Trophoblast cell (in vitro differentiated cells and primary cell): ENCODE measurements at regions not wholly inside any gene's neighbourhood (a gene's known extent, or its start where the extent isn't known, plus 50 kb on each side); places are given as distances from the start of the nearest gene placed in this dataset.

Experiments
- DNase-seq, 2 donors: peaks; one replicate each; pipeline ENCODE4 v3.0.0-alpha.2; 2016
- H2AFZ ChIP-seq: 2 replicates; pipeline ENCODE4 v1.6.1; 2013; ENCODE audit warnings: low read length, moderate library complexity, mild to moderate bottlenecking; ENCODE audit not compliant: insufficient read depth, poor library complexity
- H2AK5ac ChIP-seq: 2 replicates; pipeline ENCODE4 v1.6.1; 2013; ENCODE audit warnings: mild to moderate bottlenecking, low read length
- H2BK120ac ChIP-seq: 2 replicates; pipeline ENCODE4 v1.6.1; 2013; ENCODE audit warnings: low read length, mild to moderate bottlenecking, moderate library complexity; ENCODE audit not compliant: insufficient read depth, poor library complexity
- H2BK12ac ChIP-seq: 2 replicates; pipeline ENCODE4 v1.6.1; 2013; ENCODE audit warnings: mild to moderate bottlenecking, low read length, moderate library complexity
- H2BK5ac ChIP-seq: 2 replicates; pipeline ENCODE4 v1.6.1; 2013; ENCODE audit warnings: low read length, low read depth, moderate library complexity, mild to moderate bottlenecking; ENCODE audit not compliant: poor library complexity
- H3K14ac ChIP-seq: 2 replicates; pipeline ENCODE4 v1.6.1; 2013; ENCODE audit warnings: mild to moderate bottlenecking, low read length
- H3K18ac ChIP-seq: 2 replicates; pipeline ENCODE4 v1.6.1; 2013; ENCODE audit warnings: mild to moderate bottlenecking, low read length
- H3K23ac ChIP-seq: 2 replicates; pipeline ENCODE4 v1.6.1; 2013; ENCODE audit warnings: low read length
- H3K27ac ChIP-seq: 2 replicates; pipeline ENCODE4 v1.5.1; 2013; ENCODE audit warnings: low read depth, mild to moderate bottlenecking, inconsistent platforms, low read length, moderate library complexity
- H3K27me3 ChIP-seq: 2 replicates; pipeline ENCODE4 v1.6.1; 2013; ENCODE audit warnings: inconsistent platforms, mild to moderate bottlenecking, low read length, moderate library complexity; ENCODE audit not compliant: insufficient read depth
- H3K36me3 ChIP-seq, 2 experiments: 1 replicate in 1 of 2; 2 replicates in 1 of 2; pipeline ENCODE4 v1.6.1; 2013; ENCODE audit warnings: low read length in 2 of 2, mild to moderate bottlenecking in 2 of 2, moderate library complexity in 1 of 2; ENCODE audit not compliant: insufficient read depth in 2 of 2, control insufficient read depth in 1 of 2
- H3K4ac ChIP-seq: 2 replicates; pipeline ENCODE4 v1.6.1; 2013; ENCODE audit warnings: low read depth, mild to moderate bottlenecking, low read length, moderate library complexity
- H3K4me1 ChIP-seq, 2 experiments: 1 replicate in 1 of 2; 2 replicates in 1 of 2; pipeline ENCODE4 v1.6.1; 2013; ENCODE audit warnings: low read length in 2 of 2, mild to moderate bottlenecking in 2 of 2, moderate library complexity in 1 of 2; ENCODE audit not compliant: insufficient read depth in 2 of 2, control insufficient read depth in 1 of 2
- H3K4me2 ChIP-seq: 2 replicates; pipeline ENCODE4 v1.6.1; 2013; ENCODE audit warnings: inconsistent platforms, mild to moderate bottlenecking, low read length, moderate library complexity
- H3K4me3 ChIP-seq: 2 replicates; pipeline ENCODE4 v1.5.1; 2013; ENCODE audit warnings: mild to moderate bottlenecking, low read depth, low read length, inconsistent platforms
- H3K79me1 ChIP-seq: one replicate; pipeline ENCODE4 v1.6.1; 2013; ENCODE audit warnings: low read length
- H3K79me2 ChIP-seq: 2 replicates; pipeline ENCODE4 v1.6.1; 2013; ENCODE audit warnings: low read length, mild to moderate bottlenecking; ENCODE audit not compliant: control insufficient read depth, insufficient read depth, poor library complexity
- H3K9ac ChIP-seq: 2 replicates; pipeline ENCODE4 v1.6.1; 2013; ENCODE audit warnings: mild to moderate bottlenecking, low read length
- H3K9me3 ChIP-seq: 2 replicates; pipeline ENCODE4 v1.6.1; 2013; ENCODE audit warnings: low read depth, mild to moderate bottlenecking, control low read depth, inconsistent platforms, low read length; ENCODE audit not compliant: insufficient read depth
- H4K12ac ChIP-seq: 2 replicates; pipeline ENCODE4 v1.6.1; 2013; ENCODE audit warnings: low read depth, mild to moderate bottlenecking, low read length, moderate library complexity
- H4K8ac ChIP-seq: 2 replicates; pipeline ENCODE4 v1.6.1; 2013; ENCODE audit warnings: low read depth, mild to moderate bottlenecking, low read length, moderate library complexity
- H4K91ac ChIP-seq: one replicate; pipeline ENCODE4 v1.6.1; 2013; ENCODE audit warnings: low read depth, mild to moderate bottlenecking, low read length, moderate library complexity
- WGBS: extraction: QIAGEN DNeasy Blood & Tissue Kit; methylation state at CpG from one replicate; pipeline ENCODE4 v1.1.7; 2013; ENCODE audit warnings: missing lambda C conversion rate; ENCODE audit not compliant: insufficient read length, insufficient coverage; ENCODE audit errors: extremely low coverage; 5-methylcytosine and 5-hydroxymethylcytosine counted together

DNA sequence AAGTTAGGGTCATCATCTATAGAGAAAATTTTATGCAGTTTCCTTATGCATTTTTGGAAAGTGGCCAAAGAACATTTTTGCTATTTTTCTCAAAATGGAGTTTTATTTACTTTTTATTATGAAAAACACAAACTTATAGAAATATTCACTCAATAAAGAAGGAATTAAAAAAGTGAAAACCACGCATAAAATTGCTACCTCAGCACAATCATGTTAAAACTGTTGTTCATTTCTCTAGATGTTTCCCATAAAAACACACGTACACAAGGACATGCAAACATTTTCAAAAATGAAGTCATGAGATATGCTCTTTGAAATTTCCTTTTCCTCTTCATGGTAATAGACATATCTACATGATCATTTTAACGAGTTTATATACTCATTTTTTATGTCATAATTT lies 536.8 kb upstream of the MAGEB18 start:
- no CpG with 5 or more reads among the region's 3 CpGs for WGBS

DNA sequence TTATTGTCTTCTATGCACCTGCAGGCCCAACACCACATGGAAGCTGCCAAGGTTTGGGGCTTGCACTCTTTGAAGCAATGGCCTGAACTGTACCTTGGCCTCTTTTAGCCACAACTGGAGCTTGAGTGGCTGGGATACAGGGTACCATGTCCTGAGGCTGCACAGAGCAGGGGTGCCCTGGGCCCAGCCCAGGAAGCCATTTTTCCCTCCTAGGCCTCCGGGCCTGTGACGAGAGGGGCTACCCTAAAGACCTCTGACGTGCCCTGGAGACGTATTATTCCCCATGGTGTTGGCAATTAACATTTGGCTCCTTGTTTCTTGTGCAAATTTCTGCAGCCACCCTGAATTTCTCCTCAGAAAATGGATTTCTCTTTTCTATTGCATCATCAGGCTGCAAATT lies 519.9 kb upstream of the MAGEB18 start:
- Histone ChIP-seq H4K12ac (no peak overlapping the region), H3K9me3 (no peaks in the 10 kb centered on the region), H2AK5ac (no peak overlapping the region), H3K4me1 (no peaks in the 10 kb centered on the region), H3K79me2 (no peaks in the 10 kb centered on the region), H3K36me3 (no peaks in the 10 kb centered on the region), H4K91ac (no peak overlapping the region), H2BK5ac (no peak overlapping the region), H2BK120ac (no peak overlapping the region), H4K8ac (no peak overlapping the region), H3K27ac (no peak overlapping the region), H3K4ac (no peak overlapping the region), H3K27me3 (no peaks in the 10 kb centered on the region), H2AFZ (no peak overlapping the region), H3K14ac (no peak overlapping the region), H2BK12ac (no peak overlapping the region), H3K4me2 (no peak overlapping the region), H3K23ac (no peak overlapping the region), H3K18ac (no peak overlapping the region), H3K4me3 (no peak overlapping the region), H3K79me1 (no peaks in the 10 kb centered on the region), H3K9ac (no peak overlapping the region)
- DNase-seq, result no peak
- WGBS, result no CpG with 5 or more reads among the region's 4 CpGs

More for the DNA sequence above, 536.8 kb upstream of the MAGEB18 start:
- Histone ChIP-seq H3K9me3 (no peaks in the 10 kb centered on the region), H2BK120ac (no peak overlapping the region), H3K9ac (no peak overlapping the region), H3K14ac (no peak overlapping the region), H3K79me1 (no peaks in the 10 kb centered on the region), H2AK5ac (no peak overlapping the region), H4K91ac (no peak overlapping the region), H3K27ac (no peak overlapping the region), H3K4ac (no peak overlapping the region), H3K23ac (no peak overlapping the region), H2BK12ac (no peak overlapping the region), H3K4me1 (no peaks in the 10 kb centered on the region), H3K4me2 (no peak overlapping the region), H3K18ac (no peak overlapping the region), H4K12ac (no peak overlapping the region), H2AFZ (no peak overlapping the region), H2BK5ac (no peak overlapping the region), H3K27me3 (no peaks in the 10 kb centered on the region), H3K79me2 (no peaks in the 10 kb centered on the region), H3K36me3 (no peaks in the 10 kb centered on the region), H4K8ac (no peak overlapping the region), H3K4me3 (no peak overlapping the region)
- no peak for DNase-seq

DNA sequence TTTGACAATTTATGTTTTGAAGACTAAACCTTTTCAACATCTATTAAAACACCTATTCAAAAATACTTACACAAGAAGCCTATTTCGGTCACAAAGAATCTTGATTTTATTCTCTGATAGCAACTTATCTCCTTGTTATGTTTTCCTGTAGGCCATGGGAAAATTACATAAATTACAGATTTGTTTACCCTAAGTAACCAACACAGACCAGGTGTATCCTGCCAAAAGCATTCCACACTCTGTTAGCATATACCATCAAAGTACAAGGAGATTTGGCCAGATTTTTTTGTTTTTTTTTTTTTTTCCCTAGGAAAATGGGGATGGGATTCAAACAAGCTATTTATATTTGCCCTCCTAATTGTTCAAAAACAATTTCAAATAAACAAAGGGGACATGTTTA lies 497.9 kb upstream of the MAGEB18 start:
- Histone ChIP-seq H4K12ac (no peak overlapping the region), H3K4me3 (no peak overlapping the region), H3K4me2 (no peak overlapping the region), H3K18ac (no peak overlapping the region), H4K8ac (no peak overlapping the region), H2AFZ (no peak overlapping the region), H3K79me1 (no peaks in the 10 kb centered on the region), H4K91ac (no peak overlapping the region), H2BK120ac (no peak overlapping the region), H2BK5ac (no peak overlapping the region), H2BK12ac (no peak overlapping the region), H3K23ac (no peak overlapping the region), H3K9me3 (no peaks in the 10 kb centered on the region), H3K4ac (no peak overlapping the region), H3K4me1 (no peaks in the 10 kb centered on the region), H3K36me3 (no peaks in the 10 kb centered on the region), H2AK5ac (no peak overlapping the region), H3K14ac (no peak overlapping the region), H3K79me2 (no peaks in the 10 kb centered on the region), H3K27ac (no peak overlapping the region), H3K9ac (no peak overlapping the region), H3K27me3 (no peaks in the 10 kb centered on the region)
- DNase-seq, result no peak
- WGBS, result no CpG with 5 or more reads among the region's 1 CpG

DNA sequence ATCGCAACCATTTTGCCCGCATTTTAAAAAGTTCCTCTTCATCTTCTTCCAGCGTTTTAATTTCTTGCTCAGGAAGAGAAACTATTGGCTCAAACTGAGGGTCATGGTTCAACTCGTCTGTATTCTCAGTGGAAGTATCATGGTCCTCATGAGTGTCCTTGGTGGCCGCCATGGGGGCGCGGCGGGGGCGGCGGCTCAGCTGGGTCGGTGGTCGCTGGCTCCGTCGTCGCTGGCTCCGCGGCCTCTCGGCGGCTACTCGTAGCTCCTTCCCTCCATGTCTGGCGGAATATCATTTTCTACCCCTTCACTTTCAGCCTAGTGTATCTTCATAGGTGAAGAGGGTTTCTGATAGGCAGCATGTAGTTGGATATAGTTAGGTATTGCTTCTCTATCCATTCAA lies 492.0 kb upstream of the MAGEB18 start:
- Histone ChIP-seq H2BK5ac (no peak overlapping the region), H3K27ac (no peak overlapping the region), H4K8ac (no peak overlapping the region), H3K79me1 (no peaks in the 10 kb centered on the region), H3K18ac (no peak overlapping the region), H3K4me2 (no peak overlapping the region), H3K4me1 (no peaks in the 10 kb centered on the region), H3K14ac (no peak overlapping the region), H3K27me3 (no peaks in the 10 kb centered on the region), H3K79me2 (no peaks in the 10 kb centered on the region), H2BK120ac (no peak overlapping the region), H2AFZ (no peak overlapping the region), H3K4ac (no peak overlapping the region), H3K23ac (no peak overlapping the region), H2AK5ac (no peak overlapping the region), H3K9me3 (no peaks in the 10 kb centered on the region), H4K12ac (no peak overlapping the region), H3K4me3 (no peak overlapping the region), H3K9ac (no peak overlapping the region), H4K91ac (no peak overlapping the region), H3K36me3 (no peaks in the 10 kb centered on the region), H2BK12ac (no peak overlapping the region)
- no CpG with 5 or more reads among the region's 21 CpGs for WGBS
- no peak for DNase-seq
